GM18498 (cell line): ENCODE measurements at regions not wholly inside any gene's neighbourhood (a gene's known extent, or its start where the extent isn't known, plus 50 kb on each side); places are given as distances from the start of the nearest gene placed in this dataset.

ENCODE experiments used
- ATAC-seq: cut with Tn5 transposase; IDR thresholded peaks from one replicate; pipeline ENCODE4 v1.9.1; 2021; ENCODE audit warnings: mild to moderate bottlenecking, moderate library complexity; ENCODE audit not compliant: unreplicated experiment

GRCh38 chr1:4554271-4554865 is 100.0 kb upstream of the AJAP1 start:
- no peak for ATAC-seq

- no peak for ATAC-seq
Observed at GRCh38 chr1:4557949-4558348, 96.5 kb upstream of the AJAP1 start.

GRCh38 chr1:4561205-4561604 is 93.2 kb upstream of the AJAP1 start:
- no peak for ATAC-seq

GRCh38 chr1:4562321-4562720 is 92.1 kb upstream of the AJAP1 start:
- ATAC-seq, result no peak

GRCh38 chr1:4563586-4563985 is 90.8 kb upstream of the AJAP1 start:
- ATAC-seq, result no peak

- no peak for ATAC-seq
Observed at GRCh38 chr1:4564051-4564450, 90.4 kb upstream of the AJAP1 start.

- no peak for ATAC-seq
Observed at GRCh38 chr1:4565166-4565565, 89.2 kb upstream of the AJAP1 start.

- ATAC-seq, result no peak
Observed at GRCh38 chr1:4565801-4566449, 88.5 kb upstream of the AJAP1 start.

GRCh38 chr1:4571263-4571662 is 83.1 kb upstream of the AJAP1 start:
- ATAC-seq, result no peak

- ATAC-seq, result no peak
Observed at GRCh38 chr1:4573526-4573925, 80.9 kb upstream of the AJAP1 start.

- no peak for ATAC-seq
Observed at GRCh38 chr1:4581807-4582206, 72.6 kb upstream of the AJAP1 start.

GRCh38 chr1:4584449-4584848 is 70.0 kb upstream of the AJAP1 start:
- no peak for ATAC-seq

- ATAC-seq, result no peak
Observed at GRCh38 chr1:4585216-4585615, 69.2 kb upstream of the AJAP1 start.

- ATAC-seq, result no peak
Observed at GRCh38 chr1:4585705-4586104, 68.7 kb upstream of the AJAP1 start.

- no peak for ATAC-seq
Observed at GRCh38 chr1:4586611-4587160, 67.7 kb upstream of the AJAP1 start.

GRCh38 chr1:4587721-4588120 is 66.7 kb upstream of the AJAP1 start:
- no peak for ATAC-seq

- no peak for ATAC-seq
Observed at GRCh38 chr1:4590756-4591155, 63.7 kb upstream of the AJAP1 start.

- no peak for ATAC-seq
Observed at GRCh38 chr1:4591926-4592325, 62.5 kb upstream of the AJAP1 start.

- no peak for ATAC-seq
Observed at GRCh38 chr1:4593106-4593505, 61.3 kb upstream of the AJAP1 start.

- ATAC-seq, result no peak
Observed at GRCh38 chr1:4594286-4594991, 60.0 kb upstream of the AJAP1 start.

- no peak for ATAC-seq
Observed at GRCh38 chr1:4595341-4596225, 58.8 kb upstream of the AJAP1 start.
